GM18498 (cell line): ENCODE measurements at regions not wholly inside any gene's neighbourhood (a gene's known extent, or its start where the extent isn't known, plus 50 kb on each side); places are given as distances from the start of the nearest gene placed in this dataset.

ENCODE experiments used
- ATAC-seq: cut with Tn5 transposase; IDR thresholded peaks from one replicate; pipeline ENCODE4 v1.9.1; 2021; ENCODE audit warnings: mild to moderate bottlenecking, moderate library complexity; ENCODE audit not compliant: unreplicated experiment

DNA sequence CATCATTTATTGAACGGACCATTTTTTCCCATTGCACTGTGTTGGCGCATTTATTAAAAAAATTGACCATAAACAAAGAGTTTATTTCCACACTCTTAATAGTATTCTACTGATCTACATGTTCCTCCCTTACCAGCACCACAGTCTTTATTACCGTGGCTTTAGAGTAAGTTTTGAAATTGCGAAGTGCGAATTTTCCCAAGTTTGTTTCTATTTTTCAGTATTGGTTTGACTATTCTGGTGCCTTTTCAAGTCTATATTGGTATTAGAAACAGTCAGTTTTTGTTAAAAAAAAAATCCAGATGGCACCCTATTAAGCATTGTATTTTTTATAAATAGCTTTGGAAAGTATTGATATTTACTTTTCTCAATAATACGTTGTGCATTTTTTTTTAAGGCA lies 795.1 kb upstream of the HS6ST1 start:
- ATAC-seq: no peak

- ATAC-seq: no peak
Measured at GRCh38 chr2:129117434-129117833, 798.8 kb upstream of the HS6ST1 start.

GRCh38 chr2:129118296-129118695 lies 799.6 kb upstream of the HS6ST1 start:
- no peak for ATAC-seq

- ATAC-seq: no peak
Measured at GRCh38 chr2:129129087-129129486, 810.4 kb upstream of the HS6ST1 start.

- no peak for ATAC-seq
Measured at GRCh38 chr2:129133692-129134641, 815.3 kb upstream of the HS6ST1 start.

- ATAC-seq: no peak
Measured at GRCh38 chr2:129135017-129135416, 816.3 kb upstream of the HS6ST1 start.

DNA sequence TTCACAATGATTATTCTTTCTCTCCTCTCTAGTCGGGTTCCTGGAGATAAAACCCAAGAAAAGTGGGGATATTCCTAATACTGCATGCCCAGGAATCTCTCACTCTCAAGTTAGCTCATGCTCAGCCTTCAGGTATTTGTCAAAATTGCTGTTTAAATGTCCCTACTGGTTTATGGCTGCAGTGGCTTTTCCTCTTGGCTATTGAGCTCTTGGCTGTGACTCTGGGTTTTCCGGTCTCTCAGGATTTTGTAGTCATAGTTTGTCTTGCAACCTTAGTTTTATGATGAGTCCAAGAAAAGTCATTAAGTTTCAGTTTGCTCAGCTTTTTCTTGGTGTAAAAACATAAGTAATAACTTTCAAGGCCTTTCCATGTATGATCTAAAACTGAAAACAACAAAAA lies 820.7 kb upstream of the HS6ST1 start:
- ATAC-seq: no peak

DNA sequence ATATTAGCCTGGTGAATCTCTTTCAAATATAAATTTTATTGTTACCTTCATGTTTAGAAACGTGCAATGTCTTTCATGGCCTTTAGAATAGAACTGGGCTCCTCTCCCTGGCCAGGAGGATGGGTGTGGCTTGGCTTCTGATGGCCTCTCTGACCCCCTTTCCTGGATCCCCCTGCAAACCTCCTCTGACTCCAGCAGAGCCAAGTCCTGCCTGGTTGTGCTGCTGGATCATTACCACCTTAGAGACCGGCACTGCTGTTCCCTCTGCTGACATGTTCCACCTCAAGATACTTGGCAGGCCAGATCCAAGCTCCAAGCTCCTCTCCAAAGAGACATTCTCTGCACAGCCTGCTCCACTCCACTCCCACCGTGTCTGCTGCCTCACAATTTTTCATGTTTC lies 823.8 kb upstream of the HS6ST1 start:
- ATAC-seq: no peak

- ATAC-seq: no peak
Measured at GRCh38 chr2:129144082-129144791, 825.6 kb upstream of the HS6ST1 start.

DNA sequence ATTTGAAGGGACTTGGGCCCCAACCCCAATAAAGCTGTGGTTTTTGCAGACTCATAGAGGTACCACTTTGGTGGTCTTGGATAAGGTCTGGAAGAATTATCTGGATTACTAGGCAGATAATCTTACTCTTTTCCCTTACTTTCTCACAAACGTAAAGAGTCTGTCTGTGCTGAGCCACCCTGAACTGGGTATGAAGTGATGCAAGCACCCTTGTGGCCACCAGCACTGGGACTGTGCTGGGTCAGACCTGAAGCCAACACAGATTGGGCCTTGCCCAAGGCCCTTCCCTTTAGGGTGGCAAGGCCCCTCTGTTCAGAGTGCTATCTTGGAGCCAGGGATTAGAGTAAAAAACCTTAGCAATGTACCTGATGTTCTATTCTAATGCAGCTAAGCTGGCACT lies 827.0 kb upstream of the RAB6C start:
- no peak for ATAC-seq

- ATAC-seq: no peak
Measured at GRCh38 chr2:129160879-129161278, 818.6 kb upstream of the RAB6C start.

DNA sequence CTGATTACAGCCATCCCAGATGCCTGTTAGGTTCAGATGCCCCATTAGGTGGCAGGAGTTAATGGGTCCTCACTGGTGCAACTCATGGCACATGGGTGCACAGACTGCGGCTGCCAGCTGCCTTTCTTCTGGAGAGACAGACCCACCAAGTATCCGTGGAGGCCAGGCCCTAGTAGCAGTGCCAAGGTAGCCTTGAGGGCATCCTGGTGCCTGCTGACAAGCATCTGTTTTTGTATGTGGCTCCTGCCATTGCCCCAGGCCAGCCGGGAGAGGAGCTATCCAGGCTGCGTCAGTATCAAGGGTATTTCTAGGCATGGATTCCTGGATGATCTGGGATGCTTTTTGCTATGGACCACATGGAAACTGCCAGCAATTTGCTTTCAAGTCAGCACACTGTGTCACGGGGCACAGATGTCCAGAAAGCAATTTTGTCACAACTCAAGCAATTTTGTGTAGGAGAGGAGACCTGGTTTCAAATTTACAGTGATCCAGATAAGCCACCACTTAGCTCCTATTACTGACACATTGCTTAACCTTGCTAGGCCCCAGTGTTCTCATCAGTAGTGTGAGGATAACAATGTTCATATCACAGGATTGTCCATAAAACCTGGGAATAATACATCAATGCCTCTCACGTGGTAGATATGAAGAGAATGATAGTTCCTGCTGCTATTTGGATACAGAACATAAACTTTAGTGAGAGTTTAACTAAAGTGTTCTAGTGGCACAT lies 815.1 kb upstream of the RAB6C start:
- no peak for ATAC-seq

- no peak for ATAC-seq
Measured at GRCh38 chr2:129165006-129165405, 814.5 kb upstream of the RAB6C start.

DNA sequence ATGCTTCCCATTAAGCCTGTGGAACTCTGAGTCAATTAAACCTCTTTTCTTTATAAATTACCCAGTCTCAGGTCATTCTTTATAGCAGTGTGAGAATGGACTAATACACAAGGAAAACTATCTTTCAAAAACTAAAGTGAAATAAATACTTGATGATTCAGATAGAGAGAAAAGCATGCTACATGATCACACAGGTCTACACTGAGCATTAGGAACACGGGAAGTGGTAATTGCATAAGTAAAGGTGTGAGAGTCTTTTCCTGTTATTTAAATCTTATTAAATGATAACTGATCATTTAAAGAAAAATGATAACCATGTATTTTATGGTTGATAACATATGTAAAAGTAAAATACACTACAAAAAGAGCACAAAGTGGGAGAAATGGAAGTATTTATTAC lies 812.0 kb upstream of the RAB6C start:
- ATAC-seq: no peak

DNA sequence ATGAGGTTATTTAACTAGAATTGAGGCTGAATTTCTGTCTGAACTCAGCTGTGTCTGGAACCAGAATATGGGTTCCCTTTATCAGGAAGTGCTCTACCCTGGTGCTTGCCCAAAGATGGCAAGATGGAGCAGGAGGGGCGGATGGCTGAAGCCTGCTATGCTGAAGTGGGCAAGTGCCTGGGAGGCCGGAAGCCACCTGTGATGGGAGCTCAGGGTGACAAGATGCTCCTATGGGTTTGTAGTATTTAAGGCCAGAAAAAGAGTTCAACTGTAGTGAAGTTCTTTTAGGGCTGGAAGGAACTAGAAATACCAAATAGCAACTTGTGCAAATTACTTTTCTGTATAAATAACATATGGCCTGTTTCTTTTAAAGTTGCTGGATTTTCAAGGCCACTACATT lies 808.9 kb upstream of the RAB6C start:
- no peak for ATAC-seq

GRCh38 chr2:129174143-129174542 lies 805.3 kb upstream of the RAB6C start:
- ATAC-seq: no peak

DNA sequence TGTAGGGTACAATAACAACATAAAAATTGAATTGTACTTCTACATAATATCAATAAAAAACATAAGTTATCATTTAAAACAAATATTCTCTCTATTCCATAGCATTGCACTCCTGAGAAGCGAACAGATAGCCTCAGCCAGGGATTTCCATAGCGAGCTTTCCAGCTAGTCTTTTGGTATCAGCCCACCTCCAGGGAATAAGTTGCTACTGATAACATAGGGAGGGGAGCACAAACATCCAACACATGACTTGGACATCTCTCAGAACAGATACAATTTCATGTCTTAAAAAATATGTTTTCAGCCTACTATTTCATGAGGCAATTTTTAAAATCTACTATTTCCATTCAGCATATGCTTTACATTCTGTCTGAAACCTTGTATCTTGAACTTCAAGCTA lies 804.4 kb upstream of the RAB6C start:
- ATAC-seq: no peak

DNA sequence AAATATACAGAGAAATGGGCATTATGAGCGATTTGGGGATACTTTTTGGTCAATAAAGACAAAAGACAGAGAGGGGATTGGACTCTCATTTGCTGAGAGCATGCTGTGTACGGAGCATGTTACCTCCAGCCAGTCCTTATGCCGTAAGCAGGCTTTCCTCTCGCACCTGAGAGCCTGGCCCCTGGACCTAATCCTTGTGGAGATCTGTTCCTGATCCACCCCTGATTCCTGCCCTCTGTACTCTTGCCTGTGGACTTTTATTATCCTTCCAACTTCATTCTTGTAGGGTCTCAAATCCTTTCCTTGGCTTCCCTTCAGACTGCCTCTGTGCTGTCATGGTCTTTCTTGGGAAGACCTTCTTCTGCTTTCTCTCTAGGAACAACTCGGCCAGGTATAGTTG lies 803.1 kb upstream of the RAB6C start:
- ATAC-seq: no peak

DNA sequence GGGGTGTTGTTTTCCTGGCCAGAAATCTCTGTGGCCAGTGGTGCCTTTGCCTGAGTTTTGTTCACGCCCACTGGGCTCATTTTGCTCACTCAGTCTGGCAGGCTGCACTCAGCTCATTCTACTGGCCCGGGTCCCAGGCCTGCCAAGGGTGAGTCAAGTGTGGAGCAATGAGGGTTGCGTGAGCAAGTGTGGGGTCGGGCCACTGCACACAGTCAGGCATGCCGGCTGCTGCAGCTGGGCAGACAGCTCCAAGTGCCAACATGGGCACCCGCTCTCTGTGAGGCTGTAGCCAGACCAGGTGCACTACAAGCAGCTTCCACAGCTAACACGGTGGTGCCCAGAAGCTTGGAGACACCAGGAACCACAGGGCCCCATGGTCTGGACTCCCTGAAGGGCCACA lies 801.1 kb upstream of the RAB6C start:
- ATAC-seq: no peak

DNA sequence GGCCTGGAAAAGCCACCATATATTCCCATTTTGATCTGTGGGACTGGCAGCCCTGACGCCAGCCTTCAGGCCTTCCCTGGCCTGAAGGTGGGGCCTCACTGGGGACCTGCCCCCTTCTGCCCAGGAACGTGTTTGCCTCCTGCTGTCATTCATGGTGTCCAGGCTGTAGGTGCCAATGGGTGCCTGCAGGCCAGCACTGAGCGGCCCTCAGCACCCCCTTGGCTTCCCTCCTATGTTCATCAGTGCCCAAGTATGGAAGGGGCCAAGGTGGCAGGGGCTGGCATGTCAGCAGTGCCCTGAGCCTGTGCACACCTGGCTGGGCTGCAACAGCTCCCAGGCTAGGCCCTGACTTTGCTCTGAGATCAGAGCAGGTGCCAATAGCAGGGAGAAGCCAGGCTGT lies 800.3 kb upstream of the RAB6C start:
- no peak for ATAC-seq

GRCh38 chr2:129180124-129180716 lies 799.2 kb upstream of the RAB6C start:
- no peak for ATAC-seq
